ENCODE measurements at regions not wholly inside any gene's neighbourhood (a gene's known extent, or its start where the extent isn't known, plus 50 kb on each side); places are given as distances from the start of the nearest gene placed in this dataset.

DNA sequence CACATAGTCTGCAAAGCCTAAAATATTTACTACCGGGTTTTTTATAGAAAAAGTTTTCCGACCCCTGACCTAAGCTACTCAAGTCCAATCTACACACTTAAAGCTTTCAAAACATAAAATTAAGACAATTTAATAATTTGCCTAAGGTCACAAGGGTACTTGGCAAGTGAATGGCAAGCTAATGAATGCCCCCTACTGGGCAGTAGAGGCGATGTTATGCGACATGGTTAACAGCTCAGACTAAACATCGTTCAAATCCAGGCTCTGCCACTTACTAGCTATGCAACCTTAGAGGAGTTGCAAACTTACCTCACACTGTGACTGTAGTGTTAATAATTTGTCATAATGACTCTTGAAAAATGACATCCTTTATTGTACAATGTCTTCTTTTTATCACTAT, 317.2 kb upstream of the NFIA start:
- no peak overlapping the region for H4K8ac ChIP-seq (ENCODE audit: low read length)
- no peak overlapping the region for H3K23ac ChIP-seq (ENCODE audit: low read length in 2 of 2)
- WGBS: 55% methylated on average over 4 of the region's 5 CpGs
- no peak overlapping the region for H3K18ac ChIP-seq (ENCODE audit: low read depth in 1 of 2, low read length in 2 of 2)
- no peak for DNase-seq
- no peaks in the 10 kb centered on the region for H3K4me1 ChIP-seq (ENCODE audit: control insufficient read depth, insufficient read depth, low read depth, low read length)
- H2AFZ ChIP-seq (ENCODE audit: low read depth, low read length): no peak overlapping the region
- H2BK120ac ChIP-seq (ENCODE audit: low read depth, low read length): no peak overlapping the region
- no peak overlapping the region for H4K91ac ChIP-seq (ENCODE audit: low read length)
- no peaks in the 10 kb centered on the region for H3K36me3 ChIP-seq (ENCODE audit: control insufficient read depth in 1 of 2, insufficient read depth in 2 of 2, low read depth in 1 of 2, low read length in 2 of 2)
- no peak overlapping the region for H2AK5ac ChIP-seq (ENCODE audit: low read length, severe bottlenecking)
- H3K9ac ChIP-seq (ENCODE audit: low read length): no peak overlapping the region
- no peak overlapping the region for H3K14ac ChIP-seq (ENCODE audit: low read length in 2 of 2)
- no peak overlapping the region for H3K4me3 ChIP-seq (ENCODE audit: insufficient read depth in 1 of 2, low read depth in 1 of 2, low read length in 2 of 2)
- no peak overlapping the region for H3K4ac ChIP-seq (ENCODE audit: low read depth in 1 of 2, low read length in 2 of 2)
- no peaks in the 10 kb centered on the region for H3K27me3 ChIP-seq (ENCODE audit: control insufficient read depth in 1 of 2, insufficient read depth in 1 of 2, low read length in 2 of 2)
- no peak overlapping the region for H3K27ac ChIP-seq (ENCODE audit: low read length, poor library complexity, severe bottlenecking)
- no peak overlapping the region for H2BK15ac ChIP-seq (ENCODE audit: low read depth, poor library complexity, severe bottlenecking)
- no peaks in the 10 kb centered on the region for H3K9me3 ChIP-seq (ENCODE audit: control insufficient read depth, low read length)
- no peak overlapping the region for H3K4me2 ChIP-seq (ENCODE audit: low read length, poor library complexity, severe bottlenecking)
- no peak overlapping the region for H2BK12ac ChIP-seq (ENCODE audit: low read length in 2 of 2)
- H2BK5ac ChIP-seq (ENCODE audit: low read depth, low read length, poor library complexity, severe bottlenecking): no peak overlapping the region
- no peaks in the 10 kb centered on the region for H3K79me1 ChIP-seq (replicated peaks; ENCODE audit: low read length, poor library complexity, severe bottlenecking)

DNA sequence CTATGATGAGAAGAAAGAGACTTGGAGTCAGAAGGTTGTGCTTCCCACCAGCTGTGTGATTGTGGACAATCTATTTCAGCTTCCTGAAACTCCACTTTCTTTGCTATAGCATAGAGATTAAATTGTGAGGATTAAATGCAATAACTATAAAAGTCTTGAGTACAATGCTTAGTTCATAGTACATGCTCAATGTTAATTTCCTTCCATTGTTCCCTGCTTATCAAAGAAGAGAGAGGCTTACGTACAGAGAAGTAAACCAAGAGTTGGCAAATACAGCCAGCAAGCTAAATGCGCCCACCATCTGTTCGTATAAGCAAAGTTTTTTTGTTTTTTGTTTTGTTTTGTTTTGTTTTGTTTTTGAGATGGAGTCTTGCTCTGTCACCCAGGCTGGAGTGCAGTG, 317.9 kb upstream of the NFIA start:
- Histone ChIP-seq H3K18ac (ENCODE audit: low read depth in 1 of 2, low read length in 2 of 2) (no peak overlapping the region), H3K4me1 (ENCODE audit: control insufficient read depth, insufficient read depth, low read depth, low read length) (no peaks in the 10 kb centered on the region), H2AK5ac (ENCODE audit: low read length, severe bottlenecking) (no peak overlapping the region), H4K8ac (ENCODE audit: low read length) (no peak overlapping the region), H2BK5ac (ENCODE audit: low read depth, low read length, poor library complexity, severe bottlenecking) (no peak overlapping the region), H2AFZ (ENCODE audit: low read depth, low read length) (no peak overlapping the region), H3K23ac (ENCODE audit: low read length in 2 of 2) (no peak overlapping the region), H4K91ac (ENCODE audit: low read length) (no peak overlapping the region), H3K4me2 (ENCODE audit: low read length, poor library complexity, severe bottlenecking) (no peak overlapping the region), H3K79me1 (replicated peaks; ENCODE audit: low read length, poor library complexity, severe bottlenecking) (no peaks in the 10 kb centered on the region), H3K4me3 (ENCODE audit: insufficient read depth in 1 of 2, low read depth in 1 of 2, low read length in 2 of 2) (no peak overlapping the region), H3K27ac (ENCODE audit: low read length, poor library complexity, severe bottlenecking) (no peak overlapping the region), H3K14ac (ENCODE audit: low read length in 2 of 2) (no peak overlapping the region), H3K4ac (ENCODE audit: low read depth in 1 of 2, low read length in 2 of 2) (no peak overlapping the region), H2BK15ac (ENCODE audit: low read depth, poor library complexity, severe bottlenecking) (no peak overlapping the region), H3K9me3 (ENCODE audit: control insufficient read depth, low read length) (no peaks in the 10 kb centered on the region), H3K36me3 (ENCODE audit: control insufficient read depth in 1 of 2, insufficient read depth in 2 of 2, low read depth in 1 of 2, low read length in 2 of 2) (no peaks in the 10 kb centered on the region), H3K27me3 (ENCODE audit: control insufficient read depth in 1 of 2, insufficient read depth in 1 of 2, low read length in 2 of 2) (no peaks in the 10 kb centered on the region), H3K9ac (ENCODE audit: low read length) (no peak overlapping the region), H2BK12ac (ENCODE audit: low read length in 2 of 2) (no peak overlapping the region), H2BK120ac (ENCODE audit: low read depth, low read length) (no peak overlapping the region)
- WGBS: 89% methylated on average over 3 of the region's 3 CpGs
- no peak for DNase-seq

DNA sequence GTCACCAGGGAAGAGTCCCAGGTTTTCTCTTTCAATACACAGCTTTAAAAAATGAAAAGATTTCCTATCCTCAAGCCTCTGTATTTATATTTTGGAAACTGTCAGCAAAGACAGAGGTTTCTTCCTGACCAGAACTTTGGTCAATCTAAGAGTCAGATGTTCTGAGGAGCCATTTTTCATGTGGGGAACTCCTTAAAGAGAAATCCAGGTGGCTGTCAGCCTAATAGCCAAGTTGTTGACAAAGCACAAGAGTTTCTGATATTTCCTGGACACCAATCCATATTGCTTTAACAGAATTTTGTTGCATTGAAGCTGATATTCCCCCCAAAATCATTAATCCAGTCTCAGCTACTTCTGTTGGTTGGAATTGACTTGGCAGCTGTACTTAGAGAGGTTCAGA, 318.6 kb upstream of the NFIA start:
- no peak overlapping the region for H3K4me2 ChIP-seq (ENCODE audit: low read length, poor library complexity, severe bottlenecking)
- no peak overlapping the region for H4K8ac ChIP-seq (ENCODE audit: low read length)
- H4K91ac ChIP-seq (ENCODE audit: low read length): no peak overlapping the region
- H2AFZ ChIP-seq (ENCODE audit: low read depth, low read length): no peak overlapping the region
- no peak overlapping the region for H3K14ac ChIP-seq (ENCODE audit: low read length in 2 of 2)
- H3K9ac ChIP-seq (ENCODE audit: low read length): no peak overlapping the region
- no peaks in the 10 kb centered on the region for H3K79me1 ChIP-seq (replicated peaks; ENCODE audit: low read length, poor library complexity, severe bottlenecking)
- H2BK120ac ChIP-seq (ENCODE audit: low read depth, low read length): no peak overlapping the region
- no peak for DNase-seq
- H2AK5ac ChIP-seq (ENCODE audit: low read length, severe bottlenecking): no peak overlapping the region
- no peak overlapping the region for H3K27ac ChIP-seq (ENCODE audit: low read length, poor library complexity, severe bottlenecking)
- H3K4ac ChIP-seq (ENCODE audit: low read depth in 1 of 2, low read length in 2 of 2): no peak overlapping the region
- H3K18ac ChIP-seq (ENCODE audit: low read depth in 1 of 2, low read length in 2 of 2): no peak overlapping the region
- no peaks in the 10 kb centered on the region for H3K4me1 ChIP-seq (ENCODE audit: control insufficient read depth, insufficient read depth, low read depth, low read length)
- H2BK15ac ChIP-seq (ENCODE audit: low read depth, poor library complexity, severe bottlenecking): no peak overlapping the region
- no peak overlapping the region for H3K23ac ChIP-seq (ENCODE audit: low read length in 2 of 2)
- H2BK5ac ChIP-seq (ENCODE audit: low read depth, low read length, poor library complexity, severe bottlenecking): no peak overlapping the region
- no peak overlapping the region for H3K4me3 ChIP-seq (ENCODE audit: insufficient read depth in 1 of 2, low read depth in 1 of 2, low read length in 2 of 2)
- no peak overlapping the region for H2BK12ac ChIP-seq (ENCODE audit: low read length in 2 of 2)
- no peaks in the 10 kb centered on the region for H3K36me3 ChIP-seq (ENCODE audit: control insufficient read depth in 1 of 2, insufficient read depth in 2 of 2, low read depth in 1 of 2, low read length in 2 of 2)
- H3K9me3 ChIP-seq (ENCODE audit: control insufficient read depth, low read length): no peaks in the 10 kb centered on the region
- H3K27me3 ChIP-seq (ENCODE audit: control insufficient read depth in 1 of 2, insufficient read depth in 1 of 2, low read length in 2 of 2): no peaks in the 10 kb centered on the region

DNA sequence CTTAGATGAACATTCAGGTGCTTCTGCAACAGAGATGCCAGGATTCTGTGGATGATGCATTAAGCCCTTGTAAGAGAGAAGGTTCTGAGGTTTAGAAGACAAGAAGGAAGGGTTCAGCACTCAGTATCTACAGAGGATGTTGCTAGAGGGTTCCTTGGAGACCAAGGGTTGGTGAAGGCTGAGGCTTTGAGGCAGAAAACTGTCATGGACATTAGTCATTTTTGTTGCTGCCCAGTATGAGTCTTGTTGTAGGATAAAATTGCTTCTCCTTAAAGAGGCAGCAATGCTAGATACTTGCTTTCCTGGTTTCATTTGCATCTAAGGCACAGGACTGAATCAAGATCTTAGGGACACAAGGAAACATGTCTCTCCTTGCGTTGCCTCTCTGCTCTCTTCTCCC, 319.4 kb upstream of the NFIA start:
- Histone ChIP-seq H2BK15ac (ENCODE audit: low read depth, poor library complexity, severe bottlenecking) (no peak overlapping the region), H2BK12ac (ENCODE audit: low read length in 2 of 2) (no peak overlapping the region), H3K4me1 (ENCODE audit: control insufficient read depth, insufficient read depth, low read depth, low read length) (no peaks in the 10 kb centered on the region), H3K14ac (ENCODE audit: low read length in 2 of 2) (no peak overlapping the region), H3K27ac (ENCODE audit: low read length, poor library complexity, severe bottlenecking) (no peak overlapping the region), H3K4me3 (ENCODE audit: insufficient read depth in 1 of 2, low read depth in 1 of 2, low read length in 2 of 2) (no peak overlapping the region), H3K79me1 (replicated peaks; ENCODE audit: low read length, poor library complexity, severe bottlenecking) (no peaks in the 10 kb centered on the region), H2AK5ac (ENCODE audit: low read length, severe bottlenecking) (no peak overlapping the region), H4K91ac (ENCODE audit: low read length) (no peak overlapping the region), H3K27me3 (ENCODE audit: control insufficient read depth in 1 of 2, insufficient read depth in 1 of 2, low read length in 2 of 2) (no peaks in the 10 kb centered on the region), H2BK120ac (ENCODE audit: low read depth, low read length) (no peak overlapping the region), H3K9ac (ENCODE audit: low read length) (no peak overlapping the region), H2BK5ac (ENCODE audit: low read depth, low read length, poor library complexity, severe bottlenecking) (no peak overlapping the region), H3K23ac (ENCODE audit: low read length in 2 of 2) (no peak overlapping the region), H2AFZ (ENCODE audit: low read depth, low read length) (no peak overlapping the region), H3K4ac (ENCODE audit: low read depth in 1 of 2, low read length in 2 of 2) (no peak overlapping the region), H3K36me3 (ENCODE audit: control insufficient read depth in 1 of 2, insufficient read depth in 2 of 2, low read depth in 1 of 2, low read length in 2 of 2) (no peaks in the 10 kb centered on the region), H4K8ac (ENCODE audit: low read length) (no peak overlapping the region), H3K4me2 (ENCODE audit: low read length, poor library complexity, severe bottlenecking) (no peak overlapping the region), H3K9me3 (ENCODE audit: control insufficient read depth, low read length) (no peaks in the 10 kb centered on the region), H3K18ac (ENCODE audit: low read depth in 1 of 2, low read length in 2 of 2) (no peak overlapping the region)
- 69% methylated on average over 1 of the region's 1 CpG for WGBS
- no peak for DNase-seq
